ENCODE measurements at regions not wholly inside any gene's neighbourhood (a gene's known extent, or its start where the extent isn't known, plus 50 kb on each side); places are given as distances from the start of the nearest gene placed in this dataset.

DNA sequence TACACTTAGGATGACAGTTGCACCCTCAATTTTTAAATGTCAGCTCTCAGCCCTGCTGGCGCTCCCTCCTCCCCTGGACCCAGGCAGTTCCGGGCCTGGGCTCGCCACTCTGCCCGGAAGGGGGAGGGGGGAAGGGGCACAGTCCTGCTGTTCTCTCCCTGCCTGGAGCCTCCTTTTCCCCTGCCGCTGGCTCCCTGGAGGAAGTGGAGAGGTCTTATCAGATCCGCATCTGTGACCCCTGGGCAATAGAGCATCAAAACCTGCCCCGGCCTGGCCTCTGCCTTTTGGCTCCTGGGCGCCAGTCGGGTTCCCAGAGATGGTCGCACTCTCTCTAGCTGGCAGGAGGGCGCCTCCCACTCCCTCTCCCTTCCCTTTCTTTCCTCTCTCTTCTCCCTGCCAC, 149.3 kb downstream of the IRF8 start:
- H3K9me3 ChIP-seq = no peaks in the 10 kb centered on the region
- H3K27ac ChIP-seq = no peak overlapping the region
- ATAC-seq (no peak), FAIRE-seq (no peak), DNase-seq (peak in 1 of 6 donors; percentile 24)
- H3K4me1 ChIP-seq = no peaks in the 10 kb centered on the region
- WGBS, 2 donors = 32 to 40% methylated on average over 9 to 11 of the region's 11 CpGs
- TF ChIP-seq, protein P1, sequence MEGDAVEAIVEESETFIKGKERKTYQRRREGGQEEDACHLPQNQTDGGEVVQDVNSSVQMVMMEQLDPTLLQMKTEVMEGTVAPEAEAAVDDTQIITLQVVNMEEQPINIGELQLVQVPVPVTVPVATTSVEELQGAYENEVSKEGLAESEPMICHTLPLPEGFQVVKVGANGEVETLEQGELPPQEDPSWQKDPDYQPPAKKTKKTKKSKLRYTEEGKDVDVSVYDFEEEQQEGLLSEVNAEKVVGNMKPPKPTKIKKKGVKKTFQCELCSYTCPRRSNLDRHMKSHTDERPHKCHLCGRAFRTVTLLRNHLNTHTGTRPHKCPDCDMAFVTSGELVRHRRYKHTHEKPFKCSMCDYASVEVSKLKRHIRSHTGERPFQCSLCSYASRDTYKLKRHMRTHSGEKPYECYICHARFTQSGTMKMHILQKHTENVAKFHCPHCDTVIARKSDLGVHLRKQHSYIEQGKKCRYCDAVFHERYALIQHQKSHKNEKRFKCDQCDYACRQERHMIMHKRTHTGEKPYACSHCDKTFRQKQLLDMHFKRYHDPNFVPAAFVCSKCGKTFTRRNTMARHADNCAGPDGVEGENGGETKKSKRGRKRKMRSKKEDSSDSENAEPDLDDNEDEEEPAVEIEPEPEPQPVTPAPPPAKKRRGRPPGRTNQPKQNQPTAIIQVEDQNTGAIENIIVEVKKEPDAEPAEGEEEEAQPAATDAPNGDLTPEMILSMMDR (IDR thresholded peaks at IDR 0.05) = no peak
- no peaks in the 10 kb centered on the region for H3K36me3 ChIP-seq
- no peak overlapping the region for H3K4me3 ChIP-seq
- intact Hi-C loops (cut with DNase I) = no loop called here
- H3K27me3 ChIP-seq = peaks cover 0 to 27% (median 0%) of the 10 kb centered on the region in 4 donors

DNA sequence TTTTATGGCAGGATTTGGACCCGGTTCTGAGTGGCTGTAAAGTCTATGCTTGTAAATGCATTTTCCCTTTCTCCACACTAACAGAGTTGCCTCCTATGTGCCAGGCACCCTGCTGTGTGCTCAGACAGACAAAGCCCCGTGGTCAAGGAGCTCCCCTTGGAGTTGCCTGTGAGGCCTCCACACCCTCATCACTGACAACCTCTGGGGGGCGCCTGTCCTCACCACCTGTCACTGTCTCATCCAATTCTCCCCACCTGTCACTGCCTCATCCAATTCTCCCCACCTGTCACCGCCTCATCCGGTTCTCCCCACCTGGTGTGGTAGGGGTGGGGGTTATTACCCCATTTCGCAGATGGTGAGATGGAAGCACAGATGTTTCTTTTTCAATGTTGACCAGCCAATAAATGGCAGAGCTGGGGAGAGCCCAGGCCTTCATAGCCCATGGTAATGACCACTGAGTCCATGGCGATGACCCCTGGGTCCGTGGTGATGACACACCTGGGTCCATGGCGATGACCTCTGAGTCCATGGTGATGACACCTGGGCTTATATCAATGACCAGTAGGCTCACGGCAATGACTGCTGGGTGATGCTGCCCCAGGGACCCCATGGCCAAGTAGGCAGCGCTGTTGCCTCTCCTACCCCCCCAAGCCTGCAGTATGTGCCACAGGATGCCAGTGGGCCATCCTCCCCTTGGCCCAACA, 150.1 kb downstream of the IRF8 start:
- Histone ChIP-seq H3K4me1 (no peaks in the 10 kb centered on the region), H3K27me3 (peaks cover 0 to 28% (median 0%) of the 10 kb centered on the region in 4 donors), H3K36me3 (no peaks in the 10 kb centered on the region), H3K27ac (no peak overlapping the region), H3K9me3 (no peaks in the 10 kb centered on the region), H3K4me3 (no peak overlapping the region)
- DNase-seq = peak in 1 of 6 donors; percentile 25
- intact Hi-C loops (cut with DNase I) = no loop called here
- TF ChIP-seq, protein P1 (IDR thresholded peaks at IDR 0.05) = no peak
- FAIRE-seq = no peak
- ATAC-seq = no peak
- 64 to 67% methylated on average over 11 of the region's 11 CpGs for WGBS, 2 donors

DNA sequence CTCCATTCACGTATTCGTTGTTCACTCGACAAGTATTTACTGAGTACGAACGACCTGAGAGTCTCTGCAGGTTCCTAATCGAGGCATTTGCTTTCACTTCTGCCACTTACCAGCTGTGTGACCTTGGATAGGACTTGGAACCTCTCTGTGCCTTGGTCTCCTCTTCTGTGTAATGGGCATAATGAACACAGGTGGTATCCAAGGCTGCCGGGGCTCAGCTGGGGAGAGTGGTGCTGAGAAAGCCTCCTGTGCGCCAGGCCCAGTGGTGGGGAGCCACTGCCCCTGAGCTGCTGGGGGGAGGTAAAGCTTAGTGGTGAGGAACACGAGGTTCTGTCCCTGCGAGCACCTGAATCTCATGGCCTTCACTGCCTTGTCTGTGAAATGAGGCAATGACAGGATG, 150.7 kb downstream of the IRF8 start:
- no peak for ATAC-seq
- 68 to 79% methylated on average over 10 of the region's 10 CpGs for WGBS, 2 donors
- Histone ChIP-seq H3K36me3 (no peaks in the 10 kb centered on the region), H3K27me3 (peaks cover 0 to 28% (median 0%) of the 10 kb centered on the region in 4 donors), H3K9me3 (no peaks in the 10 kb centered on the region), H3K4me3 (no peak overlapping the region), H3K27ac (no peak overlapping the region), H3K4me1 (no peaks in the 10 kb centered on the region)
- peak in 1 of 6 donors; percentile 19 for DNase-seq
- no peak for FAIRE-seq
- intact Hi-C loops (cut with DNase I) = no loop called here
- TF ChIP-seq, protein P1 (IDR thresholded peaks at IDR 0.05) = no peak

DNA sequence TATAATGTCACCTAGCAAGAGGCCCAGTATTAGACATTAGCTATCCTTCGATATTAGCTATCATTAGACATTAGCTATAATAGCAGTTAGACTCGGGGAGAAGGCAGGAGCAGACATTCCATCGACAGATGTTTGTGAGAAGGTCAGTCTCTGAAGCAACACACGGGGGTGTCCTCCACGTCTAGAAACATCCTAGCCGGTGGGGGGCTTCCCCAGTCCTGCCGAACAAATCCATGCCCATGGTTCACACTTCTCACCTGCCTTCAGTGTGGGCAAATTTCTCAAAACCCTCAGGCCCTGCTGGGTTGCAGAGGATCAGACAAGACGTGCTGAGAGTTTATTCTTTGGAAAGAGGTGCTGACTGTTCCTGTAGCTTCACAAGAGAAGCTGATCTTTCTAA, 151.1 kb downstream of the IRF8 start:
- Histone ChIP-seq H3K27ac (no peak overlapping the region), H3K9me3 (no peaks in the 10 kb centered on the region), H3K4me3 (no peak overlapping the region), H3K36me3 (no peaks in the 10 kb centered on the region), H3K27me3 (peaks cover 0 to 28% (median 0%) of the 10 kb centered on the region in 4 donors), H3K4me1 (no peaks in the 10 kb centered on the region)
- intact Hi-C loops (cut with DNase I) = no loop called here
- DNase-seq (peak in 1 of 6 donors; percentile 19), ATAC-seq (no peak), FAIRE-seq (no peak)
- WGBS, 2 donors = 46 to 62% methylated on average over 8 of the region's 8 CpGs
- TF ChIP-seq, protein P1 (IDR thresholded peaks at IDR 0.05) = no peak

Data from pancreas (tissue), 10 donors.